Suppressor macrophage treated with lipopolysaccharide for 1 hour (primary cell): ENCODE measurements at regions not wholly inside any gene's neighbourhood (a gene's known extent, or its start where the extent isn't known, plus 50 kb on each side); places are given as distances from the start of the nearest gene placed in this dataset.
A peak's percentile ranks its signal among the peaks of the same experiment; 100 is the strongest.

Experiments
- DNase-seq, 3 donors: peaks; one replicate each; pipeline ENCODE4 v3.0.0-alpha.2; 2020 to 2022

DNA sequence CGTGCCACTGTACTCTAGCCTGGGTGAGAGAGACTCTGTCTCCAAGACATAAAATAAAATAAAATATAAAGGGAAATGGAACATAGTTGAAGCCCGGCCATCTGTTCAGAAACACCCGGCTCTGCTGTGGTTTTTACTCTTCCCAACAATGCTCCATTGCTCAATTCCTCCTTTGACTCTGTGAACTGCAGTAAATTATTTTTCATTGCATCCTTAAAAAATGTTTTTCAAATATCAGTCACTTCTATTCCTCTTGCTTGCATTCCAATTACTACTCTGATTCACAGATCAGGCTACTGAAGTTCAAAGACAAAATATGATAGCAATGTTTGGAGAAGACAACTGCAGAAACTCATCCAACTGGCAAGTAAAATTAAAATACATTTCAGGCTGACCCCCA lies 983.0 kb downstream of the SORCS1 start:
- no peak for DNase-seq

DNA sequence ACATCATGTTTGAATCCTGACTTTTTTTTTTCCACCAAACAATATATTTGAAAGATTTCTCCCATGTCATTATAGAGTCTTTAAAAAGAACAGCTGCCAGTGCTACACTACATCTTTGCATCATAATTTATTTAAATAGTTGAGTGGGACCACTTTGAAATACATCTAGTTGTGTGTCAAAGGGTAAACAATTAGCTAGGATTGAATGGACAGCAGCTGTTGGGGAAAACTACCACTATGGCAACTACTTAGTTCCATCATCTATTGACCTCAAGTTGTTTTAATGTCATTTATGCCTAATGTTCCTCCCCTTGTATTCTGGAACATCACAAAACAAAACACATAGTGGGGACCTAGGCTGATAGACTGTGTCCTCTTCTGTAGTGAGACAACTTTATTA lies 985.1 kb downstream of the SORCS1 start:
- DNase-seq, result no peak

DNA sequence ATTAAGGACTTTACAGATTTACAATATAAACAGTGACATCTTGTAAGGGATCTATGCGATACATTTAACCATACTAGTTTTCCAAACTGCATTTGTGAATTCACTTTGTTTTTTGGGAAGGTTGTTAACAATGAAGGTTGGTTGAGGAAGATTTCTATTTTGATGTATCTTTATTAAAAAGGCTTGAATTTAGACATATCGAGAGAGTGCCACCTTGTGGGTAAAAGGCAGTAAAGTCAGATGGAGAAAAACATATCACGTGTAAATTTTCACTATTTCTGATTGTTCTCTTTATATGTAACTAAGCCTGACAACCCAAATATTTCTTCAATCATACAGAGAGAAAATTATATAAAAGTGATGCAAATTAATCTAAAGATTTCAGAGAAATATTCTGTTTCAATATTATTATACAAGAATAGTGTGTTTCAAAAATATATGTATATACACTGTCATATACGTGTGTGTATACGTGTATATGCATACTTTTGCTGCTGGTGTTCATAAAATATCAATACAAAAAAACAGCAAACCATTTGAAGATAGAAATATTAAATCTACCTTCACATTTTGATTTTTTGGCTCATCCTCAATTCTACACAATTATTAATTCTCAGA lies 988.6 kb downstream of the SORCS1 start:
- peak in 1 of 3 donors; percentile 1 for DNase-seq

DNA sequence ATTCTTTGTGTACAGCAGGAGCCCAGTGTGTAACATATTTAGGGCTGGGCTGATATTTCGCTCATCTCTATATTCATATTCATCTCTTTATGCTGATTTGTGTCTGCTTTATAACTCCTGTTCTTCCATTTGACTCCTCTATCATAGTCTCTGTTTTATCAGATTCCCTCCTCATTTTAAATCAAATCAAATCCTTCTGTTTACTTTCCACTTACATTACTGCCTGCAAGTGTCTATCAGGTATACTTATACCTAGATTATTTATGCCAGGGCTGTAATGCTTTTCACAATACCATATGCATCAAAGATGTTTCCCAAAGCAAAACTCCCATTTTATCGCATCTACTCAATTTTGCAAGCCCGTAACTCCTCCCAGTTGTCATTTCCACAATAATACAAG lies 990.7 kb downstream of the SORCS1 start:
- DNase-seq, result no peak

DNA sequence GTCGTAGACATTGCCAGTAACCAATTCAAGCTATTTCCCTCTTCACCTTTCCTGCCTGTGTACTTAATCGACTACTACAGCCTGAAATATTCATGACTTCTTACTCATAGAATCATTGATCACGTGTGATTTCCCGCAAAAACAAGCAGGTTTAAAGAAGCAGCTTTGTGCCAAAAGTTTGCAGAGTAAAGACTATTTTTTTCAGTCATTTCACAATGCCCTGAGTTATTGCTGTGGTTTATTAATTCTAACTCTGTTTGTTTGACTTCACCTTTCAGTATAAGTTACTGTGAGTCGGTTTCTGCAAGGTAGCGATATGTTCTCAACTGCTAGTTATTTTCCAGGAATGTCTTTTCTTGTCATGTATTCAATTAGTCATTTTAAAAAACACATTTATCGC lies 995.3 kb downstream of the SORCS1 start:
- no peak for DNase-seq

DNA sequence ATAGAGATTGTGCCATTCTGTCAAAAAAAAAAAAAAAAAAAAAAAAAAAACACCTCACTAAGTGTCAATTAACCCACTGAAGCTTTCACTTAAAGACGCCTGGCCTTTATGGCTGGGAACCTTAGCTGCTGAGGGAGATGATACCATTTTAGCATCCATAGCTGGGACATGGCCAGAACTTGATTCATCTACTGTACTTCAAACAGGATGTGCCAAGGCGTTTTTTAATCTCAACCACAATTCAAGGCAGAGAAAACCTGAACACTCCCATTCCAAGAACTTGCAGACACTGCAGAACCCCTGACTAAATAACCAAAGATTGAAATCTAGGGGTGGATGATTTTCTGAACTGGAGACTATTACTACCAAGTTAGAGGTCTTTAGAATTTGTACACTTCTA lies 996.6 kb downstream of the SORCS1 start:
- DNase-seq, result no peak

DNA sequence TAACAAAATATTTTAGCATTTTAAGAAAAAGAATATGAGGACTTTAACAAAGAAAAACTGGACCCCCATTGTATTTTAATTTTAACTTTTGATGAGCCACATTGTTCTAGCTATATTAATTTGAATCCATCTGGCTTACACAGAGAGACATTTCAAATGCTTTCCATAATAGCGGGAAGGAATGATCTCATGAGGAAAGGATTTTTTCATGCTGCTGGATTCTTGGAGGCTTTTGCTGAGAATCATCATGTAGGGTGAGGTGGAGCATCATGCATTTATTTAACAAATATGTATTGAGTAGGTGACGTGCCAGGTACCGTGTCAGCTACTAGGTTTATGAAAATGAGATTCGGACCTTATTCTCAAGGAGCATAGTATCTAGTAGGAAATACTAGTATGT lies 1006.3 kb downstream of the SORCS1 start:
- DNase-seq, result no peak

DNA sequence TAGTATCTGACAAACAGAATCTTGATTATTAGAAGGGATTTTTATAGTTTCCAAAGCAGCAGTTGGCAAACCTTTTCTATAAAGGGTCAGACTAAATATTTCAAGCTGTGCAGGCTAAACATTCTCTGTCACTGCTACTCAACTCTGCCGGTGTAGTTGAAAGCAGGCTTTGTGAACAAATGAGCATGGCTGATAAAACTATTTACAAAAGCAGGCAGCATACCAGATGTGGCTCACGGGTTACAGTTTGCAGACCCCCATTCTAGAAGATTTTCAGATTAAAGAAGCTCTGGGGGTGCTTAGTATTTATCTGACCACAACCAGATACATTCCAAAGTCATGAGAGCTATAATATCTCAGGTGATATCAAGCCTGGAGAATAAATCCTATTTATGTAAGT lies 1017.5 kb downstream of the SORCS1 start:
- DNase-seq, result no peak

DNA sequence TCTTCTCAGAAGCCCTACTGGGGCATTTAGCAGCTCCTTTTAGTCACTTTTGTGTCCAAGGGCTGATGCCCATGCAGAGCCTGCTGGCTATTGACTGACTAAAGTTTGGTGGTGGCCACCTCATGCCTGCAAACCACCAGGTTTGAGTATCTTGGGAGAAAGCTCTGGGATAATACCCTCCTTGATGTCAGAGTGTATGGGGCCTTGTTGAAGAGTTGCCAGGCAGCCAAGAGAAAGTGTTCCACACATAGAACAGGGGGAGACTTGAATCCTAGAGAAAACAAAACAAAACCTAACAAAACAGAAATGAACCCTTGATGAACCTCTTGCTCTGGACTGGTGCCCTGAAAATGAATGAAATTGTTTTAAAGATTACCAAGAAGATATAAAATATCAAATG lies 1024.6 kb downstream of the SORCS1 start:
- no peak for DNase-seq

DNA sequence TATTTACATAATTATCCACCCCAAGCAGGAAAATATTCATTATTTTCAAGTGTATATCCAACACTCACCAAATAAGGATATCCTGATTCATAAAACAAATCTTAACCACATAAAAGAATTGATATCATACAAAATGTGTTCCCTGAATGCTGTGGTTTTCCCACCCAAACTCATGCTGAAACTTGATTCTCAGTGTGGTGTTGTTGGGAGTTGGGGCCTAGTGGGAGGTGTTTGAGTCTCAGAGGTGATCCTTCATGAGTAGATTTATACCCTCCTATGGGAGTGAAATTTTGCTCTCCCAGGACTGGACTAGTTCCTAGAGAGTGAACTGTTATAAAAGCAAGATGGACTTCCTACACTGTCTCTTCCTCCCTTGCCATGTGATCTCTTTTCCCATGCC lies 1028.3 kb downstream of the SORCS1 start:
- no peak for DNase-seq

DNA sequence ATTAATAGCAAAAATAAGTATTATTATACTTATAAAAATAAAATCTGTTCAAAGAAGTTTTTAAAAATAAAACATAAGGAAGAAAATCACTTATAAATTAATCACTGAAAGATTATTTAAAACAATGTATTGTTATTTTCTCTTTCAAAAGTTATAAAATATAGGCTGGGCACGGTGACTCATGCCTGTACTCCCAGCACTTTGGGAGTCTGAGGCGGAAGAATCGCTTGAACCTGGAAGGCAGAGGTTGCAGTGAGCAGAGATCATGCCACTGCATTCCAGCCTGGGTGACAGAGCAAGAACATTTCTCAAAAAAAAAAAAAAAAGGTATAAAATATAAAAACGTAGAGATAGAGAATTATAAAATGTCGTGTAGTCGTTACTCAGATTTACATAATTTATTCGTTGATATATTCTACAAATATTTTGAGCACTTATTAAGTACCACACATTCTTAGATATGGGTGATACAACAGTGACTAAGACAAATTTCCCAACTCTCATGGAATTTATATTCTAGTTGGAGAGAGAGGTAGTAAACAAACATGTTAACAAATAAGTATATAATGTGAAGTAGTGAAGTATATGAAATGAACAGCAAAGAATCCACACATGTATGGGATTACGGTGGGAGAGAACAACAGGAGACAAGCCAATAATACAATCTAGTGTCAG lies 1030.0 kb downstream of the SORCS1 start:
- no peak for DNase-seq

DNA sequence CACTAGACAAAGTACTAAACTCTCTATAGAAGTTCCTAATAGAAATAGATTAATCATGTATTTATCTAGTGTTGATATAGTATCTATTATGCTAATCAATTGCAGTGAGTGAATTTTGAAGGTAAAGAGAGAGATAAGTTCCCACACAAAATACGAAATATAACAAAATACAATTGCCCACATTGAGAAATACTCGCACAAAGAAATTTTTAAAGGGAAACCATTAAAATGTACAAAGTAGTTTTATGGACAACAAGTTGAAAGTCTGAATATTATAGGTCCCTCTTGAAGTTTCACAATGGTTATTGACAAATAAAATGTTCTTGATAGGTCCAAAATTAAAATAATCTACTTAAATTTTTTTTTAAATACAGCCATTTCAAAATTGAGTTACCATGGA lies 1031.1 kb downstream of the SORCS1 start:
- DNase-seq, result no peak

DNA sequence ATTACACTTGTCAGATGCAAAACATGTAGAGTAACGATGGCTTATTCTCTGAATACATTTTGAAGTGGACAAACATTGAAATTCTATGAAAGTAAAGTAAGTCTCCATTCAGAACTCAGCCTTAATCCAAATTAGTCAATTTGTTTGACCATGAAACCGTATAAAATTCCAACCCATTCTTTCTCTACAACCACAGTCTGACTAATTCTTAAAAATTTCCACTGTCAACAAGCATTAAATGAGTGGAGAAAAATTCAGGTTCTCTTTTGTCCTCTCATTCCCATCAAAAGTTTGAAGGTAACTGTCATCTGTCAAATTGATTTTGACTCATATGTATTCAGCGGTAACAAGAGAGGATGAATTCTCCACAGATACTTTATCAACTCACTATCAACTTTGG lies 1031.5 kb downstream of the SORCS1 start:
- DNase-seq, result no peak

DNA sequence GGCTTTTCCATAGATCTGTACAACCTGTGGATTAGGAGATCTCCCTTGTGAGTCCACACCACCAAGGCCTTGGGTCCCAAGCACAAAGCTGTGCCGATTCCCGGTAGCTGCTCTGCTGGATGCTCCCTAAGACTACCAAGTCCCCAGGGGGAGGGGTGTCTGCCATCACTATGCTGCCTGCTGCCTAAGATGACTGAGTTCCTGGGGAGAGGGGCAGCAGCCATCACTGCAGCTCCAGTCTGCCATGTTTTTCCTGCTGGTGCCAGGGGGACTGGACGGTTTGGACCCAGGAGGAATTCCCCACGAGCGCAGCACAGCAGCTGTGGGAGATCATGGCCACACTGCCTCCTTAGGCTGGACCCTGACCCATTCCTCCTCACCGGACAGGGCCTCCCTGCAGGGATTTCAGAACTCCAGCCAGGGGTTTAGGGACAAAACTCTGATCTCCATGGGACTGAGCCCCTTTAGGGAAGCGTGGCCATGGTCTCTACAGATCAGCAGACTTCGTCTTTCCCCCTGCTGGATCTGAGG lies 1049.8 kb downstream of the SORCS1 start:
- DNase-seq, result no peak

DNA sequence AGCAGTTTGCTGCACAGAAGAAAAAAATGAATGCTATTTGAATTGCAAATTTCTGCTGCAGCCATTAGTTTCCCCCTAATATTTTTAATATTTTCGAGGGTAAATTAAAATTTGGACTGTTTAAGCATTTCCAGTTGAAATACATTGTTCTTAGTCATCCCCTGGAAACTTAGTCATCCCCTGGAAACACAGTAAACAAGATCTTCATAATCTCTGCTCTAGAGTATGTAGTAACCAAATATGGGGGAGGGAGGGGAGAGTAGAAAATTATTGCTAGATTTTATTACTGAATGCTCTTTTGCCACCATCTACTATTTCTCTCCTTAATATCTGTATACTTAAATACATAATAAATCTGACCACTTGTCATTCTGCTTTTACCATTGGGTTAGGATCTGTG lies 1053.3 kb downstream of the SORCS1 start:
- DNase-seq, result no peak

DNA sequence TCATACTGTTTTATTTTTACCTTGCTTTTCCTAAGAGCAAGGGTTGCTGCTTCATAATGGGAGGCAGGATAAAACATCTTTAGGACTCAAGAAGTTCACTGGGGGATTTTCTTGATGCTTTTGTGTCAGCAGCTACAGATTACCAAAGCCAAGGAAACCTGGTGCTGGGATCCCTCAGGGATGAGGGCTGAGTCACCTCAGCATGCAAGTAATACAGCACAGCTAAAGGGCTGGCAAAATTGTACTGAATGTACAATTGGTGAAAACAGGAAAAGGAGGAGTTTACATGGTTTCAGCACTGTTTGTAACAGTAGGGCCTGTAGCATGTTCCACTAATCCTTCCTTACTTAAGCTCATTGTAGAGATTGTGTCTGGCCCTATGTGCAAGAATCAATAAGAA lies 1056.8 kb downstream of the SORCS1 start:
- no peak for DNase-seq

DNA sequence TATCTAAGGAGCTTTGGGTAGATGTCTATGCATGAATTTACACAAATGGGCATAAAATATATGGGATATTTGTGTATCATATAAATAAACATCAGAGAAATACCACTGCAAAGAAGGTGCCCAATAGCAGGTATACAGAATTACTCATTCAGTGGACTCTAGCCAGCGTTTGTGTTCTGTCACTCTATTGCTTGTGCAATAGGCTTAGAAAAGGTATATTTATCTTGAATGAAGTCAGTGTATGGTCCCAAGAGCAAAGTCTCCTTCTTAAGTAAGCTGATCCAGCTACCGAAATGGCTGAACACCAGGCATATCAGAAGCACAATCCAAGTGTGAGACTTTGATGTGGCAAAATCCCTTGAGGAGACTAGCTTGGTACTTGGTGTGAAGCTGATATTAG lies 1058.4 kb downstream of the SORCS1 start:
- DNase-seq, result no peak

DNA sequence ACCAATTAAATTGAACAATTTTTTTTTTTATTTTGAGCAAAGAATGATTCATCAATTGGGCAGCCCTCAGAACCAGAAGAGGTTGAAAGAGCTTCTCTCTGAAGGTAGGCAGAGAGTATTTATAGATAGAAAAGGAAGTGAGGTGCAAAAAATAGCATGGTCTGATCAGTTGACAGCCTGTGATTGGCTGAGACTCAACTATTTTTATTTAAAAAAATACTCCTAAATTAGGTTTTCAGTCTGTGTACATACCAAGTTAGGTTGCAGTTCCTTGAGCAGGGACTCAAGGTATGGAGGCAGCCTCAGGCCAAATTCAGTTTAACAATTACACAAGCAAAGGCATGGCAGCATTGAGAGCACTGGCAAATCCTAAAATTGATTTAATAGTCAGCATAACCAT lies 1074.7 kb downstream of the SORCS1 start:
- no peak for DNase-seq

DNA sequence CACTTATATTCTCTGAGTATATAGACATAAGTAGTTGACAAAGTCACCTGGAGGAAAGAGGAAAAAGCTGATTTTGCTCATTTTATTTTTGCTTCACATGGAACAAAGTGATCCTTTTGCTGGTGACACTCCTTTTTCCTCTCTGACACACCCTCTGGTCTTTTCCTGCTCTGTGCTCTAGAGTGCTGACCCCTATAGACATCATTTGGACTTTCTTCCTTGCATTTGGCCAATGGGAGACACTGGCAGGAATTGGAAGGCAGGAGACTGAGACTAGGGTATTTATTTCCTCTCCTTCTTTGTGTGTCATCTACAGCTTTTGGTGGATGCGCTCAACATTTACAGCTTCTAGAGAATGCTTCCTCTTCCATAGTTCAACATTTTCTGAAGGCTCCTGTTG lies 1078.1 kb downstream of the SORCS1 start:
- no peak for DNase-seq

DNA sequence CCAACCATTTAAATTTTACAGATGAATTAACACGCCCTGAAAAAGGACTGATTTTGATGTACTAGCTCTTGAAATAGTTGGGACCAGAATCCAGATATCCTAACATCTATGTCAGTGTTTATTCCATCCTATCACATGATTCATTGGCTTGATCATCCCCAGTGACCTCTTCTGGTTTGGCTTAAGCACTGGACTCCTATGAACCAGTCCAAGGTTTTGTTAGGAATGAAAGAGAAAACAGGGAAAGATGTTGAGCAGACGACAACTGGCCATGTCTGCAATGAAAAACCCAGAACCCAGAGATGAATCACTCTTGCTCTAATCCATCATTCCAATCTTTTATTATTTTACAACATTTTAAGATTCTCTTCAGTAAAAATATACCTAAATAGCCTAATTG lies 1080.9 kb downstream of the SORCS1 start:
- DNase-seq, result no peak

DNA sequence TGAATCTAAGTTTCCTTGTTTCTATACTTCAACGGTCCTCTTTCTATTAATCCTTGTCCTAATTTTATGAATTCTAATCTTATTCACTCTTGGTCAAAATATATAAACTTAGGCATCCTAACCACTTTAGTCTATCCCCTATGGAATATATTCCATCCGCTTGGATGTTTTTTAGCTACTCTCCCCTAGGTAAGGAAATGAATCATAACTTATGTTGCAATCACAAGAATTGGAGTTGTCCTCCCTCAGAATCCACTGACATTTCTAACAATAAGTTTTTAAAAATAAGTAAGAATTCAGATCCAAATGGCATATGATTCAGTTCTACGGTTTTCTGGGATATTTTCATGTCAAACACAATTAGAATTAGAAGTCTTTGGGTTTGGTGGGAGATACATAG lies 1081.6 kb downstream of the SORCS1 start:
- DNase-seq, result no peak

DNA sequence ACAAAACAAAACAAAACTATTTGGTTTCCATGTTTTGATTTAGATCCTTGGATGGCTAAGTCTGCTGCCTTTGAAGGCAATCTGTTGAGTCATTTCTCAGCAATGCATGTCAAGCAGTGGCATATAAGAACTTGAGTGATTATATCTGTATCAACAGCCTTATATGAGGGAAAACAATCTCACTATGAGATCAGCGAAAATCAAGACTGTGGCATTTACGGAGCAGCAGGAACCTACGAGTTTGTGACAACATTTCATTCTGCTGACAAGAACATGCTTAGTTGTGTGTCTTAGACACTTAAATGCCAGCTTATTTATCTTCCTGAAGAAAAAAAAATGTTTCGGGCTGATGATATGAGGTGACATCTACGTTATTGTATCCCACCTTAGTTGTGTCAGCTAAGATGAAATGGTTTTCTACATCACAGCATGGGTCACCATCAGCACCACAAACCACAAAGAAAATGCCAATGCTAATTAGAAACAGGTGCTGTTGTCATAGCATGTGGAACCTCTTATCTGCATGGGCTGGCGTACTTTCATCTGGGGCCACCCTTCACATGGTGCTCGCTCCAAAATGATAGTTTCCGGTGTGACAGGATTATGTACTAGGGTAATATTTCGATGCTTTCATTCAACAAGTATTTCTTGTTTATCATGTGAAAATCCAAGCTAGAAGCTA lies 1085.5 kb downstream of the SORCS1 start:
- no peak for DNase-seq

DNA sequence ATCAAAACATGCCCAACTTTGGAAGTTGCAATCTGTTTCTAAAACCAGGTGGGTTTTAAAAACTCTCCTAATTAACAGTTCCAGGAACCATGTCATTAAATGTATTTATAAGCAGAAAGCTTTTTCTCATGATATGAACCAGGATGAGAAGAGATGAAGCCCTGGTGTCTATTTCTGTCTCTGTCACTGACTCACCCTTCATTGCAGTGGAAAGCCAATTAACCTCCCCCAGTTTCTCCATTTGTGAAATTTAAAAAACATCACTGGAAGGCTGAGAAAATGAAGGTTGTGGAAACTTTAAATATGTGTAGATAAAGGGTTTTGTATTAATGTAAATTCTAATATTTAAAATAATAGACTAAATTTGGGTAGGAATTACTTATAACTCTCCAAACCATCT lies 1088.0 kb downstream of the SORCS1 start:
- no peak for DNase-seq

DNA sequence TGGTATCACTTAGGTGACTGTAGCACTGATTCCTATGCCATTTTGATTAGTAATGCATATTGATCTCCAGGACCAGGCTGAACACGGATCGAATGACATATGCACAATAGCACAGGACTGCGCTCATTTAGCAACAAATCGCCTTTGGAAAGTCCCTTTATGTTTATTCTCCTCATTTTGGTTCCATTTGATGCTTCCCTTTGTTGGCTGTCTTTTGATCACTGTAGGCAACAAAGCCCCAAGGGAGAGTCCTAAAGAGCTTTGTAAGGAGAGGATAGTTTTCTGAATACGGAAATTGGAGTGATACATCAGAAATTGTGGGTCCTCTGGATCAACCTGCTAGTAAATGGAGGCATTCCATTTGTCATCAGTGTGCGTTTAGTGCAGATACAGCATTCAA lies 1111.4 kb downstream of the SORCS1 start:
- DNase-seq, result no peak
